ENCODE measurements at regions not wholly inside any gene's neighbourhood (a gene's known extent, or its start where the extent isn't known, plus 50 kb on each side); places are given as distances from the start of the nearest gene placed in this dataset.

DNA sequence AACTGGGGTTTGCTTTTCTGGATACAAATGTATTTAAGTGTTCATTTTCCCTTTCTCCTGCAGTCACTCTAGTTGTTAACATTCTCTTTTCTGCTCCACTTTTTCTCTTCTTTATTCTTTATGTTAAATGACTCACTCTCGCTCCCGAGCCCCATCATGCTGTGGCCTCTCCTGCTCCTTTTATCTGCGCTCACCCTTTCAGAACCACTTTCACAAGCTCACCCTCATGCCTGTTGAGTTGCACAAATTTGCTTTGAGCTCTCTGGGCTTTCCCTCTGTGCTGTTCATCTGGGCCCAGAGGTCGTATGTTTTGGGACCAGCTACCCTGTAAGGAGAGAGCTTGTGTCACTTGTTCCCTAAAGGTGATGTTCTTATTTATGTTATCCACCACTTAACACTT is 98.1 kb upstream of the ASCC3 start:
- TF ChIP-seq, protein P1, sequence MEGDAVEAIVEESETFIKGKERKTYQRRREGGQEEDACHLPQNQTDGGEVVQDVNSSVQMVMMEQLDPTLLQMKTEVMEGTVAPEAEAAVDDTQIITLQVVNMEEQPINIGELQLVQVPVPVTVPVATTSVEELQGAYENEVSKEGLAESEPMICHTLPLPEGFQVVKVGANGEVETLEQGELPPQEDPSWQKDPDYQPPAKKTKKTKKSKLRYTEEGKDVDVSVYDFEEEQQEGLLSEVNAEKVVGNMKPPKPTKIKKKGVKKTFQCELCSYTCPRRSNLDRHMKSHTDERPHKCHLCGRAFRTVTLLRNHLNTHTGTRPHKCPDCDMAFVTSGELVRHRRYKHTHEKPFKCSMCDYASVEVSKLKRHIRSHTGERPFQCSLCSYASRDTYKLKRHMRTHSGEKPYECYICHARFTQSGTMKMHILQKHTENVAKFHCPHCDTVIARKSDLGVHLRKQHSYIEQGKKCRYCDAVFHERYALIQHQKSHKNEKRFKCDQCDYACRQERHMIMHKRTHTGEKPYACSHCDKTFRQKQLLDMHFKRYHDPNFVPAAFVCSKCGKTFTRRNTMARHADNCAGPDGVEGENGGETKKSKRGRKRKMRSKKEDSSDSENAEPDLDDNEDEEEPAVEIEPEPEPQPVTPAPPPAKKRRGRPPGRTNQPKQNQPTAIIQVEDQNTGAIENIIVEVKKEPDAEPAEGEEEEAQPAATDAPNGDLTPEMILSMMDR (IDR thresholded peaks at IDR 0.05): no peak
- no peak for TF ChIP-seq EZH2 (IDR thresholded peaks at IDR 0.05; ENCODE audit: borderline replicate concordance, insufficient read depth, low read depth, low read length, poor library complexity, severe bottlenecking)

Data from B cell (primary cell).